HG02678 (cell line): ENCODE measurements at regions not wholly inside any gene's neighbourhood (a gene's known extent, or its start where the extent isn't known, plus 50 kb on each side); places are given as distances from the start of the nearest gene placed in this dataset.
A peak's percentile ranks its signal among the peaks of the same experiment; 100 is the strongest.
"Not testable (repeated sequence)": the region's sequence is repeated elsewhere in the genome, so short reads cannot be mapped to it uniquely, and the experiment has no call there.

ENCODE experiments used
- ATAC-seq: cut with Tn5 transposase; IDR thresholded peaks from one replicate; pipeline ENCODE4 v1.9.1; 2021; ENCODE audit warnings: mild to moderate bottlenecking, moderate library complexity; ENCODE audit not compliant: unreplicated experiment

GRCh38 chr17:70320673-70321345, 151.5 kb downstream of the KCNJ2 start:
- no peak for ATAC-seq

DNA sequence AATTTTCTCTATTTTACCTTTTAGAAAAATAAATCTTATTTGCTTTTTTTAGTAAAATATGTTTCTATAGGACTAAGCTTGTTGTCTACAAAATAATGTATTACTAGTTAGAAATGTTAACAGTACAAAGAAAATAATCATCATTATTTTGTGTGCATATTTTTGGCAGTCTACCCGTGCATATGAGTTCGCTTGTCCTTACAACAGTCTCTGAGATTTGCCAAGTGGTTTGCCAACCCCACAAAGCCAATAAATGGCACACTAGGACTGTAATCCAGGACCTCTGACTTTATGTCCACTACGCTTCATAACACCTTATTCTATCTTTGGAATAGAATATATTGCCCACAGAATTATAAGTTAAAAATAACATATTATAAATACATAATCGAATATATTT, 152.0 kb downstream of the KCNJ2 start:
- no peak for ATAC-seq

GRCh38 chr17:70323269-70323668, 153.9 kb downstream of the KCNJ2 start:
- ATAC-seq, result no peak

- ATAC-seq, result no peak
Observed at GRCh38 chr17:70324031-70324430, 154.7 kb downstream of the KCNJ2 start.

GRCh38 chr17:70327279-70327678, 157.9 kb downstream of the KCNJ2 start:
- no peak for ATAC-seq

DNA sequence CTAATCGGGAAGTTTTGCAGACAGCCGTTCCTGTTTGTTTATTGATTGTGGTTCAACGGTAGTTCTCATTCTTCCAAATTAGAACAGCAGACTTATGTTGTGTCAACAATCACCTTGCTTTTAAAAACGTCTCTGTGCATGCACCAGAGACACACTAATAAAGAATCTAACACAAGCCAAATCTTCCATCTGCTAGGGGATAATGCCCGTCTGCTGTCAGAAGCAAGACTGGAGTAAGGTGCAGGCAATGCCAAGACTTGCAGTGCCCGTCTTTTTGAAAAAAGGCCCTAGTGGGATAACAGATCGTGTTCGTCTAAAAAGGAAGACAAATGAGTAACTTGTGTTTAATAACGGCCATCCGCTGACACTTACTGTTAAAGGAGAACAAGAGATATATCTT, 158.4 kb downstream of the KCNJ2 start:
- ATAC-seq, result no peak

GRCh38 chr17:70329721-70330120, 160.4 kb downstream of the KCNJ2 start:
- no peak for ATAC-seq

GRCh38 chr17:70331066-70331465, 161.7 kb downstream of the KCNJ2 start:
- ATAC-seq, result not testable (repeated sequence)

DNA sequence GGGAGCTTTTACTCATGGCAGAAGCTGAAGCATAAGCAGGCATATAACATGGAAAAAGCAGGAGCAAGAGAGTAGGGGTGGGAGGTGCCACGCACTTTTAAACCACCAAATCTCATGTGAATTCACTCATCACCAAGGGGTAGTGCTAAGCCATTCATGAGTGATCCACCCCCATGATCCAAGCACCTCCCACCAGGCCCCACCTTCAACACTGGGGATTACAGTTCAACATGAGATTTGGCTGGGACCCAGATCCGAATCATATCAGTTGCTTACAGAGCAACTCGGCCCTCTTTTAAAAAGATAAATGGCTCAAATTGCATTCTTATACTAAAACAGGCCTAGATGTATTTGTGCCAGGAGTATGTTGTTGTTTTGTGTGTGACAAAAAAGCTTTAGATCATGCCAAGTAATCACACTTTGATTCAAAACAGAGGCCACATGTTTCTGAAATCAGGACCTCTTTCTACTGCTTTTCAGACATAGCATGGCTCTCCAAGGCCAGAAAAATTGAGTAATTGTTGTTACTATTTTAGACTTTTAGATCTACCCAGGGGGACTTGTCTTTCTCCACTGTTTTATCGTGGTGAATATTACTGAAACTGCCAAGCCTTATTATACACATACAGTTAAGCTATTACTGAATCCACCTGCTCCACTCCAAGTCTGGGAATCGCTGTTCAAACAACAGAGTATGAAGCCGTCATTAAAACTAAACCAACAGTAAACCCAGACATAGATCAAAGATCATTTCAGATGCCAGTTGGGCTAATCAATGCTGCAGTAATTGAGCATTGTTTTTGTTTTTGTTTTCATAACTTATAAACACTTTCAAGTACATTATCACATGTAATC, 163.3 kb downstream of the KCNJ2 start:
- ATAC-seq, result no peak

GRCh38 chr17:70336411-70336810, 167.1 kb downstream of the KCNJ2 start:
- no peak for ATAC-seq

DNA sequence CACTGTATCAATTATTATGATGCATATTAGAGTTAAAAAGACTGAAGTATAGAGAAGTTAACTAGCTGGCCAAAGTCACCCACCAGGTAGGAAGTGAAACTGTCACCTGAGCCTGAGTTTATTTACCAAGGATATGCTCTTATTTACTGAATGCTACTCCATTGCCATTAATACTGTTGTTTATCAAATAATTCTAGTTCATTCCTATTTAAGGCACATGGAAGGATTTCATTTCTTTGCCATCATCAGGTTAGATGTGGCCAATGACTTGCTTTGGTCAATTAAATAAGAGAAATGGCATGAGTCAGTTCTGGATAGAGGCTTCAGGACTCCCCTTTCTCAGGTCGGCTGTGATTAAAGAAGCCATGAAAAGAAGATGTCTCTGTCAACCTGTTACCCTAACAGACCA, 169.6 kb downstream of the KCNJ2 start:
- no peak for ATAC-seq

DNA sequence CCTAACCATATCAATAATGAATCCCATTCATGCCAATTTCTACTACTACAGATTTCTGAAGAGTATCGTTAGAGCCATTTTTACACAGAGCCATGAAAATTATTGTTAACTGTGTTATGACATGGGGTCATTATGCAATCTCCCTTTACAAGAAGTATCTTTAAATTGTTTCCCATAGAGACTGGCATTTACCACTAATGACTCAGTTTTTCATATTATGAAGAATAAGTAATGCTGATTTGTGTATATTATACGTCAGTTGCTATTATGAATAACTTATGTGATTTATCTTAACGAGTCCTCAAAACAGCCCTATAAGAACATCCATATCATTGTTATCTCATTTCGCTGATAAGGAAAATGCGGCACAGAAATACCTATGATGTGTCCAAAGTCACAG, 173.8 kb downstream of the KCNJ2 start:
- ATAC-seq, result no peak

GRCh38 chr17:70344386-70345060, 175.2 kb downstream of the KCNJ2 start:
- no peak for ATAC-seq

DNA sequence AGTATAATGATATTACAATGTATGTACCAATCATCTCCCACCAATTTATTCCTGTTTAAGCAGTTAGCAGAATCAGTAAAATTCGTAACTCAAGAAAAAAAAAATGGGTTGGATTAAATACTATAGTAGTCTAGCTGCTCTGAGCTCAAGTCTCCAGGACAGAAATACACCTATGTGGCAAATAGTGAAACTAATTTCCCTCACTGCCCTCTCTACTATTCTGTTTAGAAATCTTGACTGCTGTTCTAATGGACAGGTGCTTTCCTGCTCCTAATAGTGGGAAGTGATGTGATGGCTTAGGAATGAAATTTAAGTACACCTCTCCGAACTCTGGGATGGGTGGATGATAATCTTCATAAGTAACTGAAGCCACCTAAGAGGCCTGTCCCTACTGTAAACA, 175.7 kb downstream of the KCNJ2 start:
- ATAC-seq, result no peak

GRCh38 chr17:70352834-70353233, 183.5 kb downstream of the KCNJ2 start:
- ATAC-seq, result no peak

- ATAC-seq, result peak; percentile 43
Observed at GRCh38 chr17:70353408-70354092, 184.2 kb downstream of the KCNJ2 start.

DNA sequence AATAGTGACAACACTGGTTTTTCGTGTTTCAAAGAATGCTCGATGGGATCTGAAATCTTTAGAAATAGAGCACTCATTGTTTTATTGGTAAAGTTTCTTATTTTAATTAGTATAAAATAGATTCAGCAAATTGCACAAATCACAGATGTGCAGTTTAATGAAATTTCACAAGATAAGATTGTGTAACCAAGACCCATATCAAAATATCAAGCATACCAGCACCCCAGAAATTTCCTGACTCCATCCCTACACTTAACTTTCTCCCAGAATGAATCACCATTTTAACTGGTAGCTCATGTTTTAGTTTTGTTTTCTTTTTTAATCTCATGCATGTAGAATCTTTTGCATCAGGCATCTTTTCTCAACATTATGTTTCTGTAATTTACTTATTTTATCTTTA, 185.9 kb downstream of the KCNJ2 start:
- ATAC-seq, result no peak

DNA sequence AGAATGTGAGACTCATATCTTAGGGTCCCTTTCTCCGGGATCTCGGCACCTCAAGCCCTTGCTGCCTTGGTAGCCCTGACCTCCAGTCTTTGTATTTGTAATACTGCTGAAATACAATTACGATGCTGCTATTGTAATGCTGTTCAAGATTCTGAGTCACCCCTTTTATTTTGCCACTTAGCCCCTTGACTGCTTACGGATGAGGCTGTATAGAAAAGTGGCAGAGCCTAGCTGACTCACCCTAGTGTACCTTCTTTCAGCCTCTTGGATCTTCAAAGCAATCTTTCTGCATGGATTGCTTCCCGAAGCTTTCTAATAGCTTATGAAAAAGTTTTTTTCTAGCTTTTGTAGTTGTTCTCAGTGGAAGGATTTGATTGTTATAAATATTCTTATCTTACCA, 187.9 kb downstream of the KCNJ2 start:
- no peak for ATAC-seq

GRCh38 chr17:70365091-70365583, 195.8 kb downstream of the KCNJ2 start:
- peak; percentile 76 for ATAC-seq

DNA sequence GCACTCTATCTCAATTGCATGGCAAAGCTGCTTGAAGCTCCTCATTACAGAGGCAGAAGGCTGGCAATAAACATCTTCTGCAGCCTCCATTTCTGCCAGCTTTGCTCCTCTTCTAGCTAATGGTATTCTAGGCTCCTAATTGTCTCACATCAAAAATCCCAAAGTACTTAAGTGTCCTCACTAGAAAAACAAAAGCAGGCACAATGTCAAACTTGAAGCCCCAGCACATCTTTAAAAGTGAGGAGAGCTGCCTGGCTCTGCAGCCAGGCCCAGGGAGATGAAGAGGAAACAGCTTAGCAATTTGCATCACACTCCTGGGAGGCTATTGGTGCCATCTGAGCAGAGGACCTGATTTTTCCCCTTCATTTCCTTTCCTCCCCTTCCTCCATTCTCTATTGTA, 197.1 kb downstream of the KCNJ2 start:
- ATAC-seq, result no peak

GRCh38 chr17:70368011-70368410, 198.7 kb downstream of the KCNJ2 start:
- ATAC-seq, result no peak
